MCF 10A (cell line): ENCODE measurements at regions not wholly inside any gene's neighbourhood (a gene's known extent, or its start where the extent isn't known, plus 50 kb on each side); places are given as distances from the start of the nearest gene placed in this dataset.

Source experiments
- BruUV-seq: library from RNA; stranded (reverse); fragments of 400-500 nt; replicated peaks from 2 replicates; lab custom pipeline; 2021; lab: Mats Ljungman, UMichigan
- CTCF ChIA-PET: fragments of 300-600 bp; sonication (Branson Sonifier 250); formaldehyde crosslinking; extraction: SDS; loops from one replicate; lab custom pipeline; 2021; ENCODE audit warnings: antibody characterized with exemption, inconsistent platforms; lab: Yijun Ruan, JAX
- POLR2A ChIA-PET: fragments of 300-600, 350-650 bp; sonication (Branson Sonifier 250); formaldehyde crosslinking; extraction: SDS; loops from one replicate; lab custom pipeline; 2020; ENCODE audit warnings: antibody characterized with exemption, inconsistent platforms; lab: Yijun Ruan, JAX
- DNase-seq: peaks from one replicate; pipeline ENCODE4 v3.0.0-alpha.2; 2018; ENCODE audit not compliant: unreplicated experiment
- H3K27ac Mint-ChIP-seq: one replicate; pipeline ENCODE4 v1.8.0; 2022; ENCODE audit warnings: mild to moderate bottlenecking, low read depth, mixed read lengths; ENCODE audit not compliant: unreplicated experiment
- H3K27me3 Mint-ChIP-seq: one replicate; pipeline ENCODE4 v1.8.0; 2022; ENCODE audit warnings: mixed read lengths; ENCODE audit not compliant: insufficient read depth, unreplicated experiment
- H3K36me3 Mint-ChIP-seq: one replicate; pipeline ENCODE4 v1.8.0; 2022; ENCODE audit warnings: mild to moderate bottlenecking, moderate library complexity, mixed read lengths; ENCODE audit not compliant: insufficient read depth, unreplicated experiment
- H3K4me1 Mint-ChIP-seq: one replicate; pipeline ENCODE4 v1.8.0; 2022; ENCODE audit warnings: mixed read lengths; ENCODE audit not compliant: insufficient read depth, unreplicated experiment
- H3K4me3 Mint-ChIP-seq: one replicate; pipeline ENCODE4 v1.8.0; 2022; ENCODE audit warnings: mild to moderate bottlenecking, moderate library complexity, mixed read lengths; ENCODE audit not compliant: unreplicated experiment
- H3K9me3 Mint-ChIP-seq: one replicate; pipeline ENCODE4 v1.8.0; 2022; ENCODE audit warnings: mixed read lengths; ENCODE audit not compliant: unreplicated experiment
- intact Hi-C: fragments of 100-400 bp; cut with micrococcal nuclease; formaldehyde crosslinking; loops from 2 replicates; pipeline ENCODE4 v1.14.1; 2022
- TF ChIP-seq, protein P1 (sequence below): fragments of 200-600 bp; IDR thresholded peaks from one replicate; pipeline ENCODE4 v1.8.0; 2022; ENCODE audit warnings: antibody characterized with exemption, mild to moderate bottlenecking; ENCODE audit not compliant: unreplicated experiment

DNA sequence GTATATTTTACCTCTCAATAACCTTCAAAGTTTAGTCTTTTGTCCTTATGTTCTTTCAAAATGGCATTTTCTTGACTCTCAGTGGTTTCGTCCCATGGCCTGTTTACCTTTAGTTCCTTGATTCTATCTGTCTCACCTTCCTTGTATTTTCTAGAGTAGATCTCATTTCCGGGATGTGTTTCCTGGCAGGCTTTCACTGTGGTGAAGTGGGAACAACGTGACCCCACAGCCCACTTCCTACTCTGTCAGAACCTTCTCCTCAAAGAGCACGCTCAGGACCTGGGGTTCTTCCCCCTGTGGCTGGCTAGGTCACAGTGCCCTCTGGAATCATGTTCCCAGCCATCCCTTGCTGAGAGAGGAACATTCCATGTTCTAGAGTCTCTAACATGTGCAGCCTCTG, 129.9 kb upstream of the ZNF32 start:
- no peak overlapping the region for H3K4me3 Mint-ChIP-seq
- no peaks in the 10 kb centered on the region for H3K4me1 Mint-ChIP-seq
- CTCF ChIA-PET = no interaction called here
- intact Hi-C loops = no loop called here
- BruUV-seq = no TSS peak
- POLR2A ChIA-PET = no interaction called here
- no peaks in the 10 kb centered on the region for H3K36me3 Mint-ChIP-seq
- no peak overlapping the region for H3K27ac Mint-ChIP-seq
- DNase-seq = no peak
- H3K9me3 Mint-ChIP-seq = no peaks in the 10 kb centered on the region
- no peaks in the 10 kb centered on the region for H3K27me3 Mint-ChIP-seq
- TF ChIP-seq, protein P1, sequence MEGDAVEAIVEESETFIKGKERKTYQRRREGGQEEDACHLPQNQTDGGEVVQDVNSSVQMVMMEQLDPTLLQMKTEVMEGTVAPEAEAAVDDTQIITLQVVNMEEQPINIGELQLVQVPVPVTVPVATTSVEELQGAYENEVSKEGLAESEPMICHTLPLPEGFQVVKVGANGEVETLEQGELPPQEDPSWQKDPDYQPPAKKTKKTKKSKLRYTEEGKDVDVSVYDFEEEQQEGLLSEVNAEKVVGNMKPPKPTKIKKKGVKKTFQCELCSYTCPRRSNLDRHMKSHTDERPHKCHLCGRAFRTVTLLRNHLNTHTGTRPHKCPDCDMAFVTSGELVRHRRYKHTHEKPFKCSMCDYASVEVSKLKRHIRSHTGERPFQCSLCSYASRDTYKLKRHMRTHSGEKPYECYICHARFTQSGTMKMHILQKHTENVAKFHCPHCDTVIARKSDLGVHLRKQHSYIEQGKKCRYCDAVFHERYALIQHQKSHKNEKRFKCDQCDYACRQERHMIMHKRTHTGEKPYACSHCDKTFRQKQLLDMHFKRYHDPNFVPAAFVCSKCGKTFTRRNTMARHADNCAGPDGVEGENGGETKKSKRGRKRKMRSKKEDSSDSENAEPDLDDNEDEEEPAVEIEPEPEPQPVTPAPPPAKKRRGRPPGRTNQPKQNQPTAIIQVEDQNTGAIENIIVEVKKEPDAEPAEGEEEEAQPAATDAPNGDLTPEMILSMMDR = no peak

DNA sequence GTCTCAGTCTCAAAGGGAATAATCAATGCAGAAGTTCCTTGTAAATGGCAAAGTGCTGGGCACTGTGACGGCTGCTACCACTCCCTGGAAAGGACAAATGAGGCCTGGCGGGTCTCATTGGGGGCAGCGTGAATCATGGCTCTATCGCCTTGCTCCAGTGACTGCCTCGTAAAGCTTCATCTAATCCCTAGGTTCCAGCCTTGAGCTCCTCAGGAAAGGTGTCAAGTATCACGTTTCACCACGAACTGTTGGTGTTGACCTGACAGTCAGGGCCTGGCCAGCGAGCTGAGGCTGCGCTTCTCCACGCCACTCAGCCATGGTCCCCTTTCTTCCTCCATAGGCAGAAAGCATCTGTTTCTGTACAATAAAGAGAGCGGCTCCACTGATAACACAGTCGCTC, 126.7 kb upstream of the ZNF32 start:
- H3K4me3 Mint-ChIP-seq = no peak overlapping the region
- TF ChIP-seq, protein P1 = no peak
- H3K36me3 Mint-ChIP-seq = no peaks in the 10 kb centered on the region
- no peaks in the 10 kb centered on the region for H3K9me3 Mint-ChIP-seq
- POLR2A ChIA-PET = no interaction called here
- no peak for DNase-seq
- no peaks in the 10 kb centered on the region for H3K4me1 Mint-ChIP-seq
- CTCF ChIA-PET = interaction anchor here (1.2 kb wide), 1 partner anchor 9 kb away, joined by 3 read pairs; no protein-coding TSS in a partner anchor
- no peaks in the 10 kb centered on the region for H3K27me3 Mint-ChIP-seq
- no peak overlapping the region for H3K27ac Mint-ChIP-seq
- intact Hi-C loops = no loop called here
- BruUV-seq = no TSS peak

DNA sequence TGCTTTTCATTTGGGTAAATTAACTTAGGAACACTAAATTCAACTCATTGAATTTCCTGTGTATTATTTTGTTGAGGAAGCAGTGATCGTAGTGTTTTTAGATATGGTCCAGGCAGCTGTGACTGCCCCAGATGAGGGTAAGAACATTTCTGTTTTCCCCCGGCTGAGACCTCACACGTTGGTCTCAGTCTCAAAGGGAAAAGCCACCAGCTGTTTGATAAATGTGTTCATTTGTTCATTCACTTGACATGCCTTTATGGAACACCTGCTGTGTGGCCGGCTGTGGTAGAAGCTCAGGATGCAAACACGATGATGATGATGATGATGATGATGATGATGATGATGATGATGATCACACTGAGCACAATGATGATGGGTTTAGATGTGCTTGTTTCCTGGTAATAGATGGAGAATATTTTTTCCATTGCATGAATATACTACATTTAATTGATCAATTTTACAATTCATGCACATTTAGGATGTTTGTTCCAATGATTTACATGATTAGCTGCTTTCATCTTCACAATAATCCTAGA, 125.6 kb upstream of the ZNF32 start:
- TF ChIP-seq, protein P1 = no peak
- no TSS peak for BruUV-seq
- Mint-ChIP-seq H3K27ac (no peak overlapping the region), H3K36me3 (no peaks in the 10 kb centered on the region), H3K4me3 (no peak overlapping the region), H3K9me3 (peaks cover 7% of the 10 kb centered on the region), H3K27me3 (no peaks in the 10 kb centered on the region), H3K4me1 (no peaks in the 10 kb centered on the region)
- DNase-seq = no peak
- intact Hi-C loops = no loop called here
- ChIA-PET CTCF (interaction anchor here (1.2 kb wide), 1 partner anchor 10 kb away, joined by 3 read pairs; no protein-coding TSS in a partner anchor), POLR2A (no interaction called here)

DNA sequence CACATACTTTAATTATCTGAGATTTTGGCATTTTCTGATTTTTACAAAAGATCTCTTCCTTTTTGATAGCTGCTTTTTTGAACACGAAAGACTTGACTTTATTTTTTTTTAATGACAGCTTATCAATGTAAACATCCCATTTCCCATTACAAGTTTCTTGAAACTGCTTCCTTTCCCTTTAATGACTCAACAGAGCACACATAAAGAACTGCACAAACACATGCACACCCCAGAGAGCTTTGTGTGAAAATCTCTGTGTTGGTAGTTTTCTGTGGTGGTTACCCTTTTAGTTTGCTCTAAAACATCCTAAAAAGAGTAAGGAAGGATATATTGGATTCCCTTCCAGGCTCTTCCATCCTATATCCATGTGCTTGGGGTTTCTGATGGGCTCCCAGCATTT, 125.1 kb upstream of the ZNF32 start:
- BruUV-seq = no TSS peak
- no peaks in the 10 kb centered on the region for H3K36me3 Mint-ChIP-seq
- H3K4me1 Mint-ChIP-seq = no peaks in the 10 kb centered on the region
- H3K4me3 Mint-ChIP-seq = no peak overlapping the region
- H3K9me3 Mint-ChIP-seq = peaks cover 10% of the 10 kb centered on the region
- no peak for DNase-seq
- TF ChIP-seq, protein P1 = no peak
- no peaks in the 10 kb centered on the region for H3K27me3 Mint-ChIP-seq
- no peak overlapping the region for H3K27ac Mint-ChIP-seq
- CTCF ChIA-PET = no interaction called here
- POLR2A ChIA-PET = interaction anchor here (0.5 kb wide), 1 partner anchor 779 kb away, joined by 3 read pairs; no protein-coding TSS in a partner anchor
- intact Hi-C loops = no loop called here
